ENCODE measurements at regions not wholly inside any gene's neighbourhood (a gene's known extent, or its start where the extent isn't known, plus 50 kb on each side); places are given as distances from the start of the nearest gene placed in this dataset.

DNA sequence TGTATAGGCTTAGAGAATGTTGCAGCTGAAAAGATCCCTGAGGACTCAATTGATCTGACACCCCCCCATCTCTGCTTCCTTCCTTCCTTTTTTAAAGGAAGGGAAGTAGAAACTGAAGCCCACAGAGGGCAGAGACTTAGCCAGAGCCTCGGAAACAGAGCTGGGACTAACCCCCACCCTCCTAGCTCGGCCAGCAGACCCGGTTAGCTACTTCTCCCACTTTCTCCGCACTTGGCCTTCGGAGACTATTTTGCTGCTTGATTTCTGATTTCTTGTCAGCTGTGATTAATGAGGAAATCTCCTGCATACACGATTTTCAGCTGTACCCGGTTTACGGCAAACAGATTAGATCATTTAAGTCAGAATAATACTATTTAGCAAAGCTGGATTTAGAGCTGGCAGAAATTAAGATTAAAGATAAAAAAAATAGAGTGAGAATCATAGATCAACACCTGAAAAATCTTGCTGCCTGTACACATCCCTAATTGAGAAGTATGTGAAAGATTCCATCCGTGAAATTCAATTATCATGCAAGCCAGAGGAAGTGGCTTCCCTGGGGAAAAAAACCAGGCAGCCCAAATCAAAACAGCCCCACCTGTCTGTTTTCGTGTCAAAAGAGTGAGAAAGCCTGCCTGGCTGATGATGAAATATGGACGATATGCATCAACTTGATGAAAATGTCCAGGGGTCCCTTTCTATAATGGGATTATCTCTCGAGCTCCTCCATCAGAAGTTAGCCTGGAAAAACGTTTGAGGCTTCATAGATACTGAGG lies 159.5 kb upstream of the SHB start:
- no peaks in the 10 kb centered on the region for H3K9me3 Mint-ChIP-seq (ENCODE audit: unreplicated experiment)
- DNase-seq (ENCODE audit: low spot score) = no peak
- H3K27me3 Mint-ChIP-seq (ENCODE audit: unreplicated experiment) = peaks cover 3% of the 10 kb centered on the region
- H3K36me3 Mint-ChIP-seq (ENCODE audit: low read depth, unreplicated experiment) = no peaks in the 10 kb centered on the region
- no peak overlapping the region for H3K27ac Mint-ChIP-seq (ENCODE audit: unreplicated experiment)
- no peak overlapping the region for H3K4me3 Mint-ChIP-seq (ENCODE audit: unreplicated experiment)
- H3K4me1 Mint-ChIP-seq (ENCODE audit: unreplicated experiment) = peaks cover 13% of the 10 kb centered on the region
- TF ChIP-seq, protein P1, sequence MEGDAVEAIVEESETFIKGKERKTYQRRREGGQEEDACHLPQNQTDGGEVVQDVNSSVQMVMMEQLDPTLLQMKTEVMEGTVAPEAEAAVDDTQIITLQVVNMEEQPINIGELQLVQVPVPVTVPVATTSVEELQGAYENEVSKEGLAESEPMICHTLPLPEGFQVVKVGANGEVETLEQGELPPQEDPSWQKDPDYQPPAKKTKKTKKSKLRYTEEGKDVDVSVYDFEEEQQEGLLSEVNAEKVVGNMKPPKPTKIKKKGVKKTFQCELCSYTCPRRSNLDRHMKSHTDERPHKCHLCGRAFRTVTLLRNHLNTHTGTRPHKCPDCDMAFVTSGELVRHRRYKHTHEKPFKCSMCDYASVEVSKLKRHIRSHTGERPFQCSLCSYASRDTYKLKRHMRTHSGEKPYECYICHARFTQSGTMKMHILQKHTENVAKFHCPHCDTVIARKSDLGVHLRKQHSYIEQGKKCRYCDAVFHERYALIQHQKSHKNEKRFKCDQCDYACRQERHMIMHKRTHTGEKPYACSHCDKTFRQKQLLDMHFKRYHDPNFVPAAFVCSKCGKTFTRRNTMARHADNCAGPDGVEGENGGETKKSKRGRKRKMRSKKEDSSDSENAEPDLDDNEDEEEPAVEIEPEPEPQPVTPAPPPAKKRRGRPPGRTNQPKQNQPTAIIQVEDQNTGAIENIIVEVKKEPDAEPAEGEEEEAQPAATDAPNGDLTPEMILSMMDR (IDR thresholded peaks at IDR 0.05; ENCODE audit: unreplicated experiment) = no peak

DNA sequence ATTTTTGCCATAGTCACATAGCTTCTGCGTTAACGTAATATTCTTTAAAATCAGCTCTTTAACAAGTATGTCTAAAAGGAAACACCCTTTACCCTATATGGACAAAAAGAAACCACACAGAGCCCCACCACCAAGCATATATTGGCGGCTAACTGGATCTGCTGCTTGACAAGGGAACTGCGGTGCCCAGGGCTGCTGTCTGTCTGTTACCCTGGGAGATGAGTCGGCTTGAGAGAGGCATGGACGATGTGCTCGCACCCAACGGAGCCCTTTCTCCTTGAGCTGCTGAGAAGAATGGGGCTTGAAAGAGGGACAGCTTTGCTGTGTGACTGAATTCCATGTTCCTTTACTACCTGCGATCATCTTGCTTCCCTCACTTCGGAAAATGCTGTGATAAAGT lies 158.6 kb upstream of the SHB start:
- TF ChIP-seq, protein P1 (IDR thresholded peaks at IDR 0.05; ENCODE audit: unreplicated experiment) = no peak
- peaks cover 9% of the 10 kb centered on the region for H3K4me1 Mint-ChIP-seq (ENCODE audit: unreplicated experiment)
- no peak for DNase-seq (ENCODE audit: low spot score)
- peaks cover 3% of the 10 kb centered on the region for H3K27me3 Mint-ChIP-seq (ENCODE audit: unreplicated experiment)
- H3K36me3 Mint-ChIP-seq (ENCODE audit: low read depth, unreplicated experiment) = no peaks in the 10 kb centered on the region
- H3K4me3 Mint-ChIP-seq (ENCODE audit: unreplicated experiment) = no peak overlapping the region
- H3K27ac Mint-ChIP-seq (ENCODE audit: unreplicated experiment) = no peak overlapping the region
- no peaks in the 10 kb centered on the region for H3K9me3 Mint-ChIP-seq (ENCODE audit: unreplicated experiment)

DNA sequence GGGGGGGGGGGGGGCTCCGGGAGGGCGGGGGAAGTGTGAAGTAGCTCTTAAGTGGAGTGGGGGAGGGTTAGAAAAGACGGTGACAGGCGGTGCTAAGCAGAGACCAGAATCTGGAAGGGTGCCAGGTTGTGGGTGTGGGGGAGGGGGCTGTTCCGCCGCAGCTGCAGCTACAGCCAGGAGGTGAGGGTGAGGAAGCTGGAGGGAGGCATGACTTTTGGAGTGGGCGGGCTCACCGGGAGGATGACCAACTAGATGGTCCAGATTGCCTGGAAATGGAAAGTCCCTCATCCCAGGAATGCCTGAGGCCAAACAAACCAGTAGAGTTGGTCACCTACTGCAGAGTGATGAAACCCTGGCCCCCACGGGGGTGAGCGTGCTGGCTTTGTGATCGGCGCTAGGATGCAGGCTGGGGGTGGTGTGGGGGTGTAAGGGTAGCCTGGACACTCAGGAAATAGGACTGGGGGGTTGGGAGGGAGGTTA lies 158.1 kb upstream of the SHB start:
- H3K27me3 Mint-ChIP-seq (ENCODE audit: unreplicated experiment) = peaks cover 3% of the 10 kb centered on the region
- peak; percentile 35 for DNase-seq (ENCODE audit: low spot score)

DNA sequence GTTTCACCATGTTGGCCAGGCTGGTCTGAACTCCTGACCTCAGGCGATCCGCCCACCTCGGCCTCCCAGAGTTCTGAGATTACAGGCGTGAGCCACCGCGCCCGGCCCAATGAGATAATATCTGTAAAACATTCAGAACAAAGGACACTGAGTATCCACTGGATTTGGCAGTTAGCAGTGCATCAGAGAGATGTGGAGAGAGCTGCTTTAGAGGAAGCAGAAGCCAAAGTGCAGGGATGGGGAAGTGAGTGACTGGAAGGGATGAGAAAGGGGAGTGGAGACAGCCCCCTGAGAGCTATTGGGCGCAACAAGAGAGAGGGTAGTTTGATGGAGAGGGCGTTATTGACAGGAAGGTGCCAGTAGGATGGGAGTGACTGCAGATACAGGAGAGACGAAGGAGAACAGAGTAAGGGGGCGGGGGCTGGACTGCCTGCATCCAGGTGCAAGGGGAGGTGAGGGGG lies 157.5 kb upstream of the SHB start:
- DNase-seq (ENCODE audit: low spot score) = no peak
- Mint-ChIP-seq H3K4me3 (ENCODE audit: unreplicated experiment) (peak overlapping the region; percentile 17), H3K4me1 (ENCODE audit: unreplicated experiment) (peaks cover 9% of the 10 kb centered on the region), H3K27ac (ENCODE audit: unreplicated experiment) (no peak overlapping the region), H3K27me3 (ENCODE audit: unreplicated experiment) (peaks cover 3% of the 10 kb centered on the region), H3K36me3 (ENCODE audit: low read depth, unreplicated experiment) (no peaks in the 10 kb centered on the region), H3K9me3 (ENCODE audit: unreplicated experiment) (no peaks in the 10 kb centered on the region)
- TF ChIP-seq, protein P1 (IDR thresholded peaks at IDR 0.05; ENCODE audit: unreplicated experiment) = no peak

More for the DNA sequence above, 158.1 kb upstream of the SHB start:
- Mint-ChIP-seq H3K27ac (ENCODE audit: unreplicated experiment) (no peak overlapping the region), H3K9me3 (ENCODE audit: unreplicated experiment) (no peaks in the 10 kb centered on the region), H3K4me3 (ENCODE audit: unreplicated experiment) (no peak overlapping the region), H3K4me1 (ENCODE audit: unreplicated experiment) (peaks cover 9% of the 10 kb centered on the region), H3K36me3 (ENCODE audit: low read depth, unreplicated experiment) (no peaks in the 10 kb centered on the region)
- TF ChIP-seq, protein P1 (IDR thresholded peaks at IDR 0.05; ENCODE audit: unreplicated experiment) = no peak

DNA sequence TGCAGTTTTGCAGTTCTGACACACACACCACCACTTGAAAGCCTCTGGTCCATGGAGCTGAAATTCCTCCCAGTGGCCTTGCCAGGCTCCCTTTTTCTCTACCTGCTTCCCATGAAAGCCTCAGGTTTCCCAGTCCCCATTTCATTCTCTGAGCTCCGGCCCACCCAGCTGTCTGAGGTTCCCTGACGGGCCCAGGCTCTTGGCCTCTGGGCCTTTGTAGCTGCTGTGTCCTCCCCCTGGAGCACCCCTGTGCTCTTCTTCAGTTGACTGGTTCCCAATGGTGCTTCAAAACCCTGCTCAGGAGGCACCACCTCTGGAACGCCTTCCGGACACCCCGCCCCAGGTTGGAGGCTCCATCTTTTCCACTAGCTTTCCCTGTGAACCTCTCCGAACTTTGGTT lies 155.9 kb upstream of the SHB start:
- Mint-ChIP-seq H3K4me1 (ENCODE audit: unreplicated experiment) (peaks cover 9% of the 10 kb centered on the region), H3K4me3 (ENCODE audit: unreplicated experiment) (no peak overlapping the region), H3K27ac (ENCODE audit: unreplicated experiment) (no peak overlapping the region), H3K27me3 (ENCODE audit: unreplicated experiment) (peaks cover 3% of the 10 kb centered on the region), H3K9me3 (ENCODE audit: unreplicated experiment) (no peaks in the 10 kb centered on the region), H3K36me3 (ENCODE audit: low read depth, unreplicated experiment) (no peaks in the 10 kb centered on the region)
- DNase-seq (ENCODE audit: low spot score) = no peak
- TF ChIP-seq, protein P1 (IDR thresholded peaks at IDR 0.05; ENCODE audit: unreplicated experiment) = no peak
